Bone marrow (tissue), 2 donors: ENCODE measurements at regions not wholly inside any gene's neighbourhood (a gene's known extent, or its start where the extent isn't known, plus 50 kb on each side); places are given as distances from the start of the nearest gene placed in this dataset.

Experiments
- DNase-seq, 2 donors: peaks; one replicate each; lab custom pipeline; 2025; lab: John Stamatoyannopoulos, UW

DNA sequence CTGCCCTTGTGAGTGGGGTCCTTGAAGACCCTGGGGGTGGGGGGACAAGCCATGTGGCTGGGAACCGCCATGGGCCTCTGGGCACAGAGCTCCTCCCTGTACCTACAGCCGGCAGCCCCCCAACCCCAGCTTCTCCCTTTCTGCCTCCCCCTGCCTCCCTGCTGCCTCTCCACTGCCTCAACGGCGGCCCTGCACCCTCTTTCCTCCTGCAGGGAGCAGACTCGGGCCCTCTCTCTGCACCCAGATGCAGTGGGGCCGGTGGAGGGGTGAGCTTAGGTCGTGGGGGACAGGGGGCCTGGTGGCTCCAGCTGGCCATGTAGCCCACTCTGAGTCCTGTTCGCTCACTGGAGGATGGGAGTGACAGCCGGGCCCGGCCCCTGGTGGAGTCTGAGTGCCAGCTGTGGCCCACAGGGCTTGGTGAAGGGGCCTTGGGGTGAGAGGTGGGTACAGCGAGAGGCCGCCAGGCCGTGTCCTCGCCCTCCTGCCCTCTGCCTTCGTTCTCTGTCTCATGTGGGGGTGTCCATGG is 139.3 kb upstream of the COL5A1 start:
- DNase-seq = no peak

DNA sequence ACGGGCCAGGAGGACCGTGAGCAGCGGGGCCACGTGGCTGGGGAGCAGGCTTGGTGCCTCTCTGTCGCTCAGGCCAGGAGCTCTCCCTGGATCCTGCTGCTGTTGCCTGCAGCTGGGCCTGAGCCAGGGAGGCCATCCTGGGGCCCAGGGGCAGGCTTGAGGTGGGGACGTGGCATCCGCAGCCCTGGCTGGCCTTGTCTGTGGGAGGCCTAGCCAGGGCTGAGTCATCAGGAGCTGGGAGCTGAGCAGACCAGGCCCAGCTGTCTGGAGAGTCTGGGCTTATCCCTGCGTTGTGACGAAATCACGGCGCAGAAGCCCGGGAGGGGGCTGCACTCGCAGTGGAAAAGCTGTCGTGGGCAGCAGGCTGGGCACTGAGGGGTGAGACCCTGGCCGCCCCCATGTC is 138.8 kb upstream of the COL5A1 start:
- DNase-seq = no peak

DNA sequence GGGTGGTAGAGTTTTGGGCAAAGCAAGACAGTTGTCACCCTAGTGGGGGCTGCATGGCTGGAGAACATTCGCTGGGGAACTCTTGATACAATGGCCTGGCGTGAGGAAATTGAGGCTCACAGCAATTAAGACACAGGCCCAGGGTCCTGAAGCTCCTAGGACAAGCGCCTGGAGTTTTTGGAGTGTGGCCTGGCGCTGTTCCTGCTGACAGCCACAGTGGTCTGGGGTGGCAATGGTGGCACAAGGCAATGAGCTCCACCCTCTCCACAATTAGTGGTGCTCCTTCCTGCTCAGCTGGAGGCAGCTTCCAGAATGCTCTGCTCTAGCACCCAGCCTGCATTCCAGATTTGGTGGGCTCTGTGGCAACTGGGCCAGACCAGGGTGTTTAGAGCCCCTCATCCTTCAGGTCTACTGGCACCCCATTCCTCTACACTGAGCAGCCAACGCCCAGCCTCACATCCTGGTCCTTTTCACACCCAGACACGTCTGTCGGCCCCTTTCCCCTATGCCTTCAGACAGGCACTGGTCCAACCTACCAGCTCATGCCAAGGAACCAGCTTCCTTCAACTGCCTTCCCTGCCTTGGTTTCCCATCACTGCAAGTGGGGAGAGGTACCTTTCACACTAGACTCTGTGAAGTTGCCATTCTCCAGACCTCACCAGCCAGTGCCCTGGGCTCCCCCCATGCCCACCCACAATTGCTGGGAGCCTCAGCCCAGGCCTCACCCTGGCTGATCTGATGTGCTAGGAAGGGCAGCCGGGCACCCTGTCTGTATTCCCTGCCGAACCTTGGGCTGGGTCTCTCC is 138.1 kb upstream of the COL5A1 start:
- DNase-seq = no peak

DNA sequence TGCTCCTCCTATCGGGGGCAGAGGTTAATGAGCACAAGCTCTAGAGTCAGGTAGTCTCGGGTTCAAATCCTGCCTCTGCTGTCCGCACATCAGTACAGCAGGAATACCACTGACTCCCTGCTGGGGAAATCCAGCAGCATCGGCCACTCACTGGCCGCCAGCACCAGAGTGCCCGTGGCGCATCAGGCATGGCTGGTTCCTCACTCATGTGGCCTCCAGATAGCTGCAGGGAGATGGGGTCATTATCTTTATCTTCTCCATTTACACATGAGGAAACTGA is 137.6 kb upstream of the COL5A1 start:
- no peak for DNase-seq

DNA sequence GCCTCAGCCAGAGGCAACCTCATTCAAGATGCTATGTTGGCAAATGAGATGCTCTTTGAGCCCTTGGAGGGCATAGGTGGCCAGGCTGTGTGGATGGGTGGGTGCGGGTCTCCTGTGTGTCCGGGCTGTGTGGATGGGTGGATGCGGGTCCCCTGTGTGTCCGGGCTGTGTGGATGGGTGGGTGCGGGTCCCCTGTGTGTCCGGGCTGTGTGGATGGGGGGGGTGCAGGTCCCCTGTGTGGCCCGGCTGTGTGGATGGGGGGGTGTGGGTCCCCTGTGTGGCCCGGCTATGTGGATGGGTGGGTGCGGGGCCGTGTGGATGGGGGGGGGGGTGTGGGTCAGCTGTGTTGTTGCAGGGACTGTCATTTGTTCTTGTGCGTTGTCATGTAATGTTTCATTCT is 136.6 kb upstream of the COL5A1 start:
- DNase-seq = no peak

DNA sequence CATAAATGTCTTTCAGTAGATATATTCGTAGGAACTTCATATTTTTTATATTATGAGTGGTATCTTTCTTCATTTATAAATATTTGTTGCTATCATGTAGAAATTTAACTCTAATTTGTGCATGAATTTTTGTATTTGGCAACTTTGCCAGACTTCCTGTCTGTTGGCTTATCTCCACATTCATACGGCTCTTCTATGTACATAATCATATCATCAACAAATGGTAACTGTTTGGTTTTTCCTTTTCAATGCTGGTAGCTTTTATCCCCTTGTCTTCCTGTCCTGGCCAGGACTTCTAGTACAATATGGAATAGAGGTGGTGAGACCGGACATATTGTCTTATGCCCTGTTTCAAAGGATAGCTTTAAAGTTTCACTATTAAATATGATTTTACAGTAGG is 132.3 kb upstream of the COL5A1 start:
- DNase-seq = peak in 1 of 2 donors; percentile 7

DNA sequence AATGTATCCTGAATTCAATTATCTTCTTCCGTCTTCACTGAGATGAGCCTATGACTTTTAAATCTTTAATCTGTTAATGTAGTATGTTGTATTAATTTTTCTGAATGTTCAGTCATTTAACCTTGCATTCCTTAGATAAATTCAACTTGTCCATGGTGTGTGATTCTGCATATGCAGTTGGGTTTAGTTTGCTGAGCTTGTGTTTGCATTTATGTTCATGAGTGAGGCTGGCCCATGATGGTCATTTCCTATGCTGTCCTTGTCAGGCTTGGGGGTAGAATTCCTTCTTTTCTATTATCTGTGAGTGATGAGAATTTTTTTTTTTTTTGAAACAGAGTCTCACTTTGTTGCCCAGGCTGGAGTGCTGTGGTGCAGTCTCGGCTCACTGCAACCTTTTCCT is 131.8 kb upstream of the COL5A1 start:
- DNase-seq = no peak

DNA sequence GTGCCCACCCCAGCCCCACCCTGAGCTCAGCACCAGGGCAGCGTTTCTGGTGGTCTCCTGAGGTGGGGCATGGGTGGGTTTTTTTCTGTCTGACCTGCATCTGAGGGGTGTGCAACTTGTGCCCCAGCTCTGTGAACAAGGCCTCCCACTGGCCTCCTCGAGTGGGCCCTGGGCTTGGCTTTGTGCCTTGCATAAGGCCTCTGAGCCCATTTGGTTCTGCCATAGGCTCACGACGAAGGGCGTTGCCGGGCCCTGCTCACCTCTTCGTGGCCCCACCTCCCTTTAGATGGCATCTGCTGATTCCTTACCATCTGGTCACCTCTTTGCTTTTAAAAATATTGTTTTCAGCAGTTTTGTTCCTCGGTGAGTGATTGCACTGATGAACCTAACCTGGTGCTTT is 127.1 kb upstream of the COL5A1 start:
- DNase-seq = no peak

DNA sequence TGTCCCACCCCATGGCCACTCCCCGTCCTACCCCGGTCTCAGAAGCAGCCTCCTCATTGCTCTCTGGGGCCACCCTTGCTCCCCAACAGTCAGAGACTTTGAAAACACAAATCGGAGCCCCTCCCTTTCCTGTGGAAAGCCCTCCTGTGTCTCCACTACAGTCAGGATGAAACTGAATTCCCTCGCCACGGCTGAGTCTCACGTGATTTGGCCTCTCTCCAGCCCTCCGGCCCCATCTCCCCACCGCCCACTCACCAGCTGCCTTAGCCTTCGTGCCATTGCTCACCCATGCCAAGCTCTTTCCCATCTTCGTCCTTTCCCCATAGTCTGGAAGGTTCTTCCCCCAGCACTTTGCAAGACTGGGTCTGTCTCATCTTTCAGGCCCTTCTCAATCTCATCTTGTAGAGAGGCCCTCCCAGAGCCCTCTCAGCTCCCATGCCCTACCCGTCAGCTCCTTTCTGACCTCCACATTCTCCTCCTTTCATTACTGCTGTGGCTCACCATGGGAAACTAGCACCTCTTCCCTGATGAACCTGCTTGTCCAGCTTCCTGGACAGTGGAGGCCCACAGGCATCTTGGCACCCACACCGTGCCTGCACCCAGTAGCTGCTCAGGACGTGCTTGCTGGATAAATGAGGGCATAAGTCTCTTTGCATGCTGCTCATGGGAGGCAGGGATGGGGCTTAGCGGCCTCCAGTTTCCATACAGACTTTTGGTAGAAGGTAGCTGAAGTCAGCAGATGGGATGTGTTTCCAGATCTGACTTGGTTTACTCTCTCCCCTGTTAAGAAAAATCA is 126.4 kb upstream of the COL5A1 start:
- DNase-seq = no peak

DNA sequence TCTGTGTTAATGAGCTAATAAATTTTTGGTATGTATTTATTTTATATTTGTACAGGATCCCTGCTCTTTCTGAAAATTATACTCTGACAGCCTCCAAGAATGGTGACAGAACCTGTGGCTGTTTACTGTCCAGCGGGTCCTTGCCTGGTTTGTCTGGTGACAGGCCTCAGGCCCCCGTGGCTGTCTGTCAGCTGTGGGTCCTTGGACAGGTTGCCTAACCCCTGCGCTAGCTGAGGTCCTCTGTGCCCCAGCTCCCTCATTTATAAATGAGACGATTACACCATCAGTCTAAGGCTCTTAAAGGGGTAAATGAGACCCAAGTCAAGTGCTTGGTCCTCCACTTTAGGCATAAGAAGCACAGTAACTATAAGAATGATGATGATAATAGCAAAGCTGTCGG is 125.1 kb upstream of the COL5A1 start:
- no peak for DNase-seq

DNA sequence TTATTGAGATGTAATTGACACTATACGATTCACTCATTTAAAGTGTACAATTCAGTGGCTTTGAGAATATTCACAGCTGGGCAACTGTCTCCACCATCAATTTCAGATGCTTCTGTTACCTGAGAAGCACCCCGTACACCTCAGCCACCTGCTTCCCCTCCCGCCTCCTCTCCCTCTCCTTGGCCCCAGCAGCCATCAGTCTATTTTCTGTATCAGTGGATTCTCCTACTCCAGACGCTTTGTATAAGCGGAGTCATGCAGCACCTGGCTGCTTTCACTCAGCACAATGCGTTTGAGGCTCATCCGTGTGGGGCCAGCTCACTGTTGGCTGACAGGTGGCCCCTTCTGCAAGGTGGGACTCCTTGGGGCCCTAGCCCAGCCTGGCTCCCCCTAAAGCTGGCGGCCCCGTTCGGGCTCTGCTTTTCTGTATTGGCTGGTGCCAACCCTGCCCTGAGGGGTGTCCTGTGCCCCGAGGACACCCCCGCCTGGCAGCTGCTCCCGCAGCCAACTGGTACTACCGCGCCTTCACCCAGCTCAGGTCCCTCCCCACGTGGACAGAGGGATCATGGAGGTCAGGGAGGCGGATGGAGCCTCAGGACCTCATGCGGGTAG is 124.4 kb upstream of the COL5A1 start:
- DNase-seq = no peak

DNA sequence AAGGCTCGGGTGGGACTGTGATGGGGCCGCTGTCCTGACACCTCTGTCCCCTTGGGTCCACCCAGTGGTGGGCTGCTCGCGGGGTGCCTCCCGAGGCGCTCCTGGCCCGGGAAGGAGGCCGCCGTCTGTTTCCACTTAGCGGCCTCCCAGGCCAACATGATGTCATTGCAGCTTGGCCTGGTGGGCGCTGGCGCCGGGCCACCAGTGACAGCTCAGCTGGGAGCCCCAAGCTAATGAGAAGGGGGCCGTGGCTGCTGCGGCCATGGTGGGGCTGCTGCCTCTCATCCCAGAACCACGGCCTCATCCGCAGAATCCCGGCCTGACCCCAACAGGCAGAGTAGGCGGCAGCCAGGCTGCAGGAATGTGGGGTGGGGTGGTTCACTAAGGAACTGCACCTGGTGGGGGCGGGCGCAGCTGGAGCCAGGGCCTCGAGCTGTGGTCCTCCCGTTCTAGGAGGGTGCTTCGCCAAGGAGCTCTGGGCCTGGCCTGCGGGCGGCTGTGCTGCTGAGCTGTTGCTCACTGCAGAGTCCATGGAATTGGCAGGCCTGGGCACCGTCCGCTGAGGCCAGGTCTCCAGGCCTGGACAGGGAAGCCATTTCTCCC is 123.5 kb upstream of the COL5A1 start:
- DNase-seq = no peak

DNA sequence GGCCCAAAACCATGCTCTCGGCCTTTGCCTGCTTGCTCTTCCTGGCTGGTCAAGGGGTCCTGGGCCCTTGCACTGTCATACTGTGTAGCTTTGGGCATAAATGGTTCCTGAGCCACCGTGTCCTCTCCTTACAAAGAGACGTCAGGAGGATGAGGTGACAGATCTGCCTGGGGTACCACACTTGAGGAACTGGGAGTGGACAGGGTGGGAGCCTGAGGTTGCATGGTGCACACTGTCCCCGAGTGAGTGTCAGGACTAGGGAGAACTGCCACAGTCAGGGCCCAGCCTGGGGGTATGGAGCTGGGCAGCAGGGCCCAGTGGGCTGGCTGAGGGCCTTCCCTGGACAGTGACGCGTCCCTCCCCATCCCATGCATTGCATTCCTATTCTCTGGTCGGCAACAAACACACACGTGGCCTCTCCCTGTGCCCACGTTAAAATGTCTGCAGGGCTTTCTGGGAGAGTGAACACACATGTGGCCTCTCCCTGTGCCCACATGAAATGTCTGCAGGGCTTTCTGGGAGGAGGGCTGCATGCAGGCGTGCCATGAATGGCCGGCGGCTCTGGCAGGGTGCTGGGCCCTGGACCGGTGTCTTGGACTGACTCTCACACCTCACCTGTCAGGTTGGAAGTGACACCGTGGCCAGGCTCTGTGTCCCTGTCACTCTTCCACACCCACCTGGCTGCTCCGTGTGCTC is 122.1 kb upstream of the COL5A1 start:
- no peak for DNase-seq

DNA sequence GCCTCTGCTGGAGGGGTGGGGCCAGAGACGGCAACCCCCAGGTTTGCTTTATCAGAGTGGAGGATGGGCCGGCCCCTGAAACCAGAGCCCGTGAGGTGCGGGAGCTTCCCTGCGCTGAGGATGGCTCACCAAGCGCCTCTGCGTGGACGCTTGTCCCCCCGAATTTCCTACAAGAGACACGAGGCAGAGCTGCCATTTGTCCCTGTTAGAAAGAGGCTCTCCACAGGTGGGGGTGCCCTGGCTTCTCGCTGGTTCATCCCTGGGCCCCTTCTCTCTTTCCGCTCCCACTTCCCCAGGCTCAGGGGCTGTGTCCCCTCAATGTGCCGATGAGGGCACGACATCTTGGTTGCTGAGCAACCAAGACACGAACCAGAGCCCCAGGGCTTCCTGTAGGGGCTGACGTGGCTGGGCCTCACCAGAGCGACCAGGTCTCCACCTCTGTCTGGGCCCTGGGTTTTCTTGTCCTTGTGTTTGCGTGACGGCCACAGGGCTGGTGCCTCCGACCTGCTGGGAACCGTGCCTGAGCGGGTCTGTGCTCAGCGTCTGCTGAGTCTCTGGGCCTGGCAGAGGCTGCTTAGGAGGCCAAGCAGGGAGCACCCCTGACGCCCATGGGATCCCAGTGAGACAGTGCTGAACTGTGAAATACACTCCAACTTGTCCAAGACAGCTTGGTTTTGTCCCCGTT is 119.6 kb upstream of the COL5A1 start:
- no peak for DNase-seq

DNA sequence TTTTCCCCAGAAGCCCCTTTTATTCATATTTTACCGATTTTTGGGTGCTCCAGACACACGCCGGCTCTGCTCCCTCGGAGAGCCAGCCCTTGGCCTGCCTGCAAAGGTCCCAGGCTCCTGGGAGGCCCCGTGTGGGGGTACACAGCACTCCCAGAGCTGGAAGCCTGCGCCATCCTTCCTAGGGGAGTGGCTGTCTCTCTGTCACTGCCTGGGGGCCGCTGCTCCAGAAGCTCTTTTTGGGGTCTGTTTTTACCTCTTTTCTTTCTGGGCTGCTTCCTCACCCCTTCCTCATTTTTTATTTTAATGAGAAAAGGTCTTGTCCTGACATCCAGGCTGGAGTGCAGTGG is 119.1 kb upstream of the COL5A1 start:
- DNase-seq = no peak

DNA sequence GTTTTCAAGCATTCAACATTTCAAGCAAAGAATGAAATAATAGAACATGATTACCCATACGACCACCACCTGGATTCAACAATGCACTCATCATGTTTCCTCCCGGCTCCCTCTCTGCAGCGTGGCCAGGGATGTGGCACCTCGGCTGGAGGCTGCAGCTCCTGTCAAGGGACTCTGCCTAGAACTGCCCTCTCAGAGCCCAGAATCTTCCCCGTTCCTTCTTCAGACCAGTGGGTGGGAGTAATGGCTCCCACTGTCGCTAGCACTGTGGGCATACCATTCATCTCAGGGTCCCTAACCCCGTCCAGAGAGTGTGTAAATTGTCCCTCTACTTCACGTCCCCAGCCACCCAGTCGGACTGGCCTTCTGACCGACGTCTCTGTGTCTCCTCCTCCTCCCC is 118.6 kb upstream of the COL5A1 start:
- no peak for DNase-seq

DNA sequence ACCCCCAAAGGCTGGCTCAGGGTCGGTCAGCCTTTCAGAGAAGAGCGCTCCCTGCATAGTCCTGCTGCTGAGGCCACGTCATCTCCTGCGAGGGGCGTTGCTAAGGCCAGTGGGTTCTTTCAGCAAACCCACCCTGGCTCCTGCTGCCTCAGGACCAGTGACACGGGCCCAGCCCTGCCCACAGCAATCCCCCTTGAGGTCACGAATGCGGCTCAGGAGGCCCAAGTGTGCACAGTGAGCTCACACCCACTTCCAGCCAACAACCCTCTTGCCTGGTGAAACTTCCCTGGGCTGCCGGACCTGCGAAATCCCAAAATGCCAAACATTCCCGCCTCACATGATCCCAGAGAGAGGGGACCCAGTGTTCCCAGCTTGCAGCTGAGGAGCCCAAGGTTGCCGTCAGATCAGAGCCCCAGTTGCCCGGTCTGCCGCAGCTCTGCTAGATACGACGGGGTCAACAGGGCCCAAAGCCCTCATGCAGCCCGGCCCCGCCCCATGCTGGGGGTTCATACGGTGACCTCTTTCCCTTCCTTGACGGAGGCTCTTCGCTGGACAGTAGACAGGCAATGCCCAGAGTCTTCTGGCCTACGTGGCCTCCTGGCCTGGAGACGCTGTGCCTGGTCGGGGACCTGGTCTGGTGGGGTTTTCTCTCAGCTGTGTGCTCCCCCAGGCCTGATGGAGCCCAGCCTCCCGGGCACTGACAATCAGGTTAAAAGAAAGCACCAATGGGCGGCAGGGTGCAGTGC is 116.4 kb upstream of the COL5A1 start:
- DNase-seq = no peak

DNA sequence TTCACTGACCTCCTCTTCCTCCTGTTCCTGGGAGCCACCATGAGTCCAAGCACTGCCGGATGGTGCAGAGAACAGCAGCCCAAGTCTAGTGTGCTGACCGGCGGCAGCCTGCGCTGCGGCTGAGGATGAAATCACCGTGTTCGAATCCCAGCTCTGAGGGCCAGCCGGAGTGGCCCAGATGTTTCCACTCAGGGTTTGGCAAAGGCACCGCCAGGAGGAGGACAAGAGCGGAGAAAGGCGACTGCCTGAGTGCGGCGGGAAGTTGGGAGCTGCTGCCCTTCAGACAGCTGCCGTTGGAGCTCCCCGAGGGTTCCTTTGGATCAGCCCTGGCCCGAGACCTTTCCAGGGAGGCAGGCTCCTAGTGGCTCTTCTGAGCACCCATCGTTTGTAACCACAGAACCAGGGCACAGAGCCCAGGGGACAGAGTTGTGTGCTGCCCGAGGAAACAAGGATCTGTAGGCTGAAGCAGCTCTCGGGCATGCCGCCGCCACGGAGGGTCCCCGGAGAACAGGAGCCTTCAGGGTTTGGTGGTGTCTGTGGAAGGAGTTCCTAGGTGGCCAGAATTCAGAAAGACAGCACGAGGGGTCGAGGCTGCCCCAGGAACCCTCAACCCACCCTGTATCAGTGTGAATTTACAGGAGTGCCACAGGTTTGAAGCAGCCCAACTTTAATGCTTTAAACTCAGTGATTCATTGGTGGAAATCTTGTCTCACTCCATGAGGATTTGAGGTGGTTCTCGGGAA is 115.6 kb upstream of the COL5A1 start:
- DNase-seq = no peak

DNA sequence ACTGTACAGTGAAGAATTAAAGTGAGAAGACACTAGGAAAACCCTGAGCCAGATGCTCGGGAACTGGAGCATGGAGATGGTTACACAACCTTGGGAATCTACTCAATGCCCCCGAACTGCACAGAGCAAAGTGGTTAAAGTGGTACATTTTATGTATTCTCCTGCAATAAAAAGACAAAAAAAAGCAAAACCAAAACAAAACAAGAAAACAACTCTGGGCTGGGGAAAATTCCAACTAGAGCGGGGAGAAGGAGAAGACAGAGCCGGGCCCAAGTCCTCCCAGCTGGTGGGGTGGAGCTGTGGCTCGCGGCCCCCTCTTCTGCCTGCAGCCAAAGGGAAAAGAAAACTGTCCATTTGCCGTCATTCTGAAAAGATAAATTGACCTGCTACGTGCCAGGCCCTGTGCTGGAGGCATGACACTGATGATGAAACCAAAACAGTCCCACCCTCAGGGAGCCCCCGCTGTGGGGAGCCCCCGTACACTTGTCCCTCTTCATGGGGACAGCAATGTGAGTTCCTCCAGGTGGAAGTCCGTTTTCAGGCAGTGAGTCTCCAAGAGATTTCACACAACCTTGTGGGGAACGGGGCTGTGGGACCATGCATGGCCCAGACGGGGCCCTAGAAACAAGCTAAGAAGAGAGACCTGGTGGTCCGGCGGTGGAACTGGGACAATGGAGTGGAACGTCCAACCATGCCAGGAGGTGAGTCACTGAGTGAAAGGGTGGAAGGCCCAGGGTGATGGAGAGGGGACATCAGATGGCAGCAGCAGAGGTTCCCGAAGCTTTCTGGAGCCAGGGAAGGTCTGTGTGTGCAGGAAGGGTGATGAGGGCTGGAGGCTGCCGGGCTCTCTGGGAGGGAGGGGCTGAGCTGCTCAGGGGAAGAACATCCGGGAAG is 114.8 kb upstream of the COL5A1 start:
- DNase-seq = no peak
